NCI-H526 (cell line): ENCODE measurements at regions not wholly inside any gene's neighbourhood (a gene's known extent, or its start where the extent isn't known, plus 50 kb on each side); places are given as distances from the start of the nearest gene placed in this dataset.

Experiments used
- DNase-seq, 2 experiments: peaks; one replicate each; lab custom pipeline; 2025; lab: John Stamatoyannopoulos, UW

GRCh38 chr10:3902054-3902808 is 117.2 kb upstream of the KLF6 start:
- no peak for DNase-seq

- DNase-seq, result no peak
Observed at GRCh38 chr10:3901370-3901769, 116.4 kb upstream of the KLF6 start.

GRCh38 chr10:3900391-3900790 is 115.4 kb upstream of the KLF6 start:
- no peak for DNase-seq

- DNase-seq, result no peak
Observed at GRCh38 chr10:3898821-3899220, 113.8 kb upstream of the KLF6 start.

GRCh38 chr10:3897156-3897555 is 112.1 kb upstream of the KLF6 start:
- DNase-seq, result no peak

- no peak for DNase-seq
Observed at GRCh38 chr10:3896161-3896560, 111.2 kb upstream of the KLF6 start.

- no peak for DNase-seq
Observed at GRCh38 chr10:3895045-3895631, 110.1 kb upstream of the KLF6 start.

GRCh38 chr10:3893901-3894563 is 109.0 kb upstream of the KLF6 start:
- DNase-seq, result no peak

- no peak for DNase-seq
Observed at GRCh38 chr10:3892440-3893425, 107.7 kb upstream of the KLF6 start.

GRCh38 chr10:3891396-3891795 is 106.4 kb upstream of the KLF6 start:
- no peak for DNase-seq

GRCh38 chr10:3890602-3891352 is 105.8 kb upstream of the KLF6 start:
- DNase-seq, result no peak

GRCh38 chr10:3889961-3890522 is 105.0 kb upstream of the KLF6 start:
- no peak for DNase-seq

- DNase-seq, result no peak
Observed at GRCh38 chr10:3887885-3888476, 103.0 kb upstream of the KLF6 start.

GRCh38 chr10:3887404-3887803 is 102.4 kb upstream of the KLF6 start:
- DNase-seq, result no peak

- no peak for DNase-seq
Observed at GRCh38 chr10:3886641-3887251, 101.7 kb upstream of the KLF6 start.

GRCh38 chr10:3886191-3886590 is 101.2 kb upstream of the KLF6 start:
- no peak for DNase-seq

- DNase-seq, result no peak
Observed at GRCh38 chr10:3882855-3883254, 97.8 kb upstream of the KLF6 start.

- no peak for DNase-seq
Observed at GRCh38 chr10:3881622-3882021, 96.6 kb upstream of the KLF6 start.

GRCh38 chr10:3879073-3879472 is 94.1 kb upstream of the KLF6 start:
- DNase-seq, result peak in 1 of 2 experiments; percentile 3
